HG03378 (cell line): ENCODE measurements at regions not wholly inside any gene's neighbourhood (a gene's known extent, or its start where the extent isn't known, plus 50 kb on each side); places are given as distances from the start of the nearest gene placed in this dataset.

Experiments
- ATAC-seq: cut with Tn5 transposase; IDR thresholded peaks from one replicate; pipeline ENCODE4 v1.9.1; 2021; ENCODE audit warnings: mild to moderate bottlenecking, moderate library complexity; ENCODE audit not compliant: unreplicated experiment

- ATAC-seq, result no peak
Observed at GRCh38 chr11:59302991-59303390, 55.7 kb upstream of the OR5AN1 start.

- no peak for ATAC-seq
Observed at GRCh38 chr11:59295435-59295834, 63.3 kb upstream of the OR5AN1 start.

GRCh38 chr11:59292611-59293010, 66.1 kb upstream of the OR5AN1 start:
- no peak for ATAC-seq

- no peak for ATAC-seq
Observed at GRCh38 chr11:59291228-59291627, 67.5 kb upstream of the OR5AN1 start.

- ATAC-seq, result no peak
Observed at GRCh38 chr11:59289356-59290181, 69.1 kb upstream of the OR5AN1 start.

- ATAC-seq, result no peak
Observed at GRCh38 chr11:59285716-59286260, 72.9 kb upstream of the OR5AN1 start.

GRCh38 chr11:59284773-59285129, 72.0 kb upstream of the MPEG1 start:
- ATAC-seq, result no peak

- peak; percentile 70 for ATAC-seq
Observed at GRCh38 chr11:59283825-59284772, 71.4 kb upstream of the MPEG1 start.

GRCh38 chr11:59283311-59283710, 70.6 kb upstream of the MPEG1 start:
- ATAC-seq, result no peak

GRCh38 chr11:59281177-59281576, 68.5 kb upstream of the MPEG1 start:
- no peak for ATAC-seq

GRCh38 chr11:59273373-59273841, 60.7 kb upstream of the MPEG1 start:
- ATAC-seq, result peak; percentile 99

GRCh38 chr11:59272771-59273372, 60.1 kb upstream of the MPEG1 start:
- ATAC-seq, result no peak

- ATAC-seq, result no peak
Observed at GRCh38 chr11:59271811-59272327, 59.1 kb upstream of the MPEG1 start.

- ATAC-seq, result no peak
Observed at GRCh38 chr11:59271247-59271755, 58.6 kb upstream of the MPEG1 start.

- ATAC-seq, result no peak
Observed at GRCh38 chr11:59267736-59268475, 55.2 kb upstream of the MPEG1 start.

GRCh38 chr11:59267196-59267595, 54.5 kb upstream of the MPEG1 start:
- ATAC-seq, result peak; percentile 84

GRCh38 chr11:59266491-59266890, 53.8 kb upstream of the MPEG1 start:
- ATAC-seq, result no peak

- ATAC-seq, result no peak
Observed at GRCh38 chr11:59265735-59266134, 53.0 kb upstream of the MPEG1 start.

- ATAC-seq, result no peak
Observed at GRCh38 chr11:59264736-59265135, 52.0 kb upstream of the MPEG1 start.
